ENCODE measurements at regions not wholly inside any gene's neighbourhood (a gene's known extent, or its start where the extent isn't known, plus 50 kb on each side); places are given as distances from the start of the nearest gene placed in this dataset.

DNA sequence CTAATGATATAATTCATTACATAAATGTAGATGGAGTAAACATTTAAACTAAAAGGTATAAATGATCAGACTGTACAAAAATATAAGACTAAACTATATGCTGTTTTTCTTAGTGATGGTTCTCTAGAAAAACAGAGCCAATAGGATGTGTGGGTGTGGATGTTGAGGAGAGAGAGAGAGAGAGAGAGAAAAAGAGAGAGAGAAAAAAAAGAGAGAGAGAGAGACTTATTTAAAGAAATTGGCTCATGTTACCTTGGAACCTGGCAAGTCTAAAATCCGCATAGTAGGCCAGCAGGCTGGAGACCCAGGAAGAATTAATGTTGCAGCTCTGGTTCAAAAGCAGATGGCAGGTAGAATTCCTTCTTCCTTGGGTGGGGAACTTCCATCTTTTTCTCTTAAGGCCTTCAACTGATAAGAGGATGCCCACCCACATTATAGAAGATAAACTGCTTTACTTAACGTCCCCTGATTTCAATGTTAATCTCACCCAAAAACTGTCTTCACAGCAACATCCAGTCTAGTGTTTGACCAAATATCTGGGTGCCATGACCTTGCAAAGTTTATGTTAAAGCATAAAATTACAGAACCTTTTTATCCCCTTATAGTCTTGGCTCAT, 74.3 kb upstream of the KCNJ15 start:
- Mint-ChIP-seq H3K4me3 (no peak overlapping the region), H3K36me3 (no peaks in the 10 kb centered on the region), H3K27ac (no peak overlapping the region), H3K9me3 (no peaks in the 10 kb centered on the region), H3K27me3 (peaks cover 13 to 36% of the 10 kb centered on the region in 2 donors), H3K4me1 (ENCODE audit: low read depth in 2 of 2) (no peaks in the 10 kb centered on the region)
- no peak for DNase-seq (ENCODE audit: low spot score)
- no peak for ATAC-seq

DNA sequence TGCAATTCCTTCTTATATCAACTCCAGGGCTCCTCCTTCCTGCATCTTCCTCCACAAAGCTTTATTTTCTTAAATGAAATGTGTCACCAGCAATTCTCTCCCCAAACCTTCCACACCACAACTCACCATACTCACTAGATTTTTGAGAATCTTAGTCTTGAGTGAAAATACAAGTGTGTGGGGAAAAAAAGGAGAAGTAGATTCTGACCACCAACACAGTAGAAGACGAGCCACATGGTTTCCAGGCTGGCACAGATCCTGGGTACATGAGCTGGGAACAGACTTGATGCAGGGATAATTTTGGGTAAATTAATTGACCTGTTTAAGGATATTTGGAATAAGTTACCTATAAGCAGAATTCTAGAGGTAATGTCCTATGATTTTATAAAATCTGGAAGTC, 72.8 kb upstream of the KCNJ15 start:
- H3K9me3 Mint-ChIP-seq = no peaks in the 10 kb centered on the region
- no peak for DNase-seq (ENCODE audit: low spot score)
- H3K4me1 Mint-ChIP-seq (ENCODE audit: low read depth in 2 of 2) = no peaks in the 10 kb centered on the region
- H3K36me3 Mint-ChIP-seq = no peaks in the 10 kb centered on the region
- H3K27ac Mint-ChIP-seq = no peak overlapping the region
- no peak for ATAC-seq
- H3K27me3 Mint-ChIP-seq = peaks cover 10 to 26% of the 10 kb centered on the region in 2 donors
- no peak overlapping the region for H3K4me3 Mint-ChIP-seq

DNA sequence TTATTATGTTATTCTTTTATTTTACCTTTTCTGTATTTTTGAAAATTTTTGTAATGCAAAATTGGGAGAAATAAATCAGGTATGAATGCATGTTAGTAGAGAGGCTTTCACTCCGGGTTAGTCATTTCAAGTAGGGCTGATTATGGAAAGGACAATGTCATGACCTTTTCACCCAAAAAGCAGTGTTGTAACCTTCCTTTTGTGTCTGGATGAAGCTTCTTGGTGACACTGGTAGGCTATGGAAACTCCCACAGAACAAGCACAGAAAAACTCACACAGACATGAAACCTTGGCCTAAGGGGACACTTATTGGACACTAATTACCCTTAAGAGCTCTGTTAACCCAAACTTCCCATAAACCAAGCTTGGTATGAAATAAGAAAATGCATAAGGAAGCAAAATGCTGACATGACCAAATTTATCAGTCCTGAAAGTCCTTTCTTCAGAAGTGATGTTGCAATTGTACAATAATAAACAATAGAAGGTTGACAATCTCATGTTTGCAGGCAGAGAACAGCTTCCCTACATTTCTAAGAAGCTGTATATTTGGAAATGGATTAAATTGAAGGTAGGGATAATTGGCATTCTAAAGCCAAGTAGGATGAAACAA, 70.0 kb upstream of the KCNJ15 start:
- Mint-ChIP-seq H3K27me3 (peaks cover 4 to 9% of the 10 kb centered on the region in 2 donors), H3K27ac (no peak overlapping the region), H3K9me3 (no peaks in the 10 kb centered on the region), H3K4me1 (ENCODE audit: low read depth in 2 of 2) (no peaks in the 10 kb centered on the region), H3K4me3 (no peak overlapping the region), H3K36me3 (no peaks in the 10 kb centered on the region)
- DNase-seq (ENCODE audit: low spot score) (no peak), ATAC-seq (no peak)

DNA sequence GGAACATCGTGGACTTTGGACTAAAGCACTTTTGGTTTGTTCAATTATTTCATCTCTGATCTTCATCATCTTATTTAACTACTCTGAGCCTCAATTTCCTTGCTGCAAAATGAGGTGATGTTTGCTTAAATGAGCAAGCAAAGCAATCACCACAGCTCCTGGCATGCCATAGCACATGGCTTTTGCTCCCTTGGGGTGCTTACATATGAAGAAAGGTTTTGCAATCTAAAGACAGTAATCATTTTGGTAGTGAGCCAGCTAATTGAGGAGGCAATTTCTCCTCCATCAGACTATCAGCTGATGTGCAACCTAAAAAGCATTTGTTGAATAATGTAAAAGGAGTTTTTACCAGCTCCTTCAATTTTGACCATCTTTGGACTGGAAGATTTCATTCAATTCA, 68.8 kb upstream of the KCNJ15 start:
- Mint-ChIP-seq H3K36me3 (no peaks in the 10 kb centered on the region), H3K9me3 (no peaks in the 10 kb centered on the region), H3K4me3 (no peak overlapping the region), H3K4me1 (ENCODE audit: low read depth in 2 of 2) (no peaks in the 10 kb centered on the region), H3K27ac (no peak overlapping the region), H3K27me3 (peaks cover 0 to 4% of the 10 kb centered on the region in 2 donors)
- DNase-seq (ENCODE audit: low spot score) (no peak), ATAC-seq (no peak)

DNA sequence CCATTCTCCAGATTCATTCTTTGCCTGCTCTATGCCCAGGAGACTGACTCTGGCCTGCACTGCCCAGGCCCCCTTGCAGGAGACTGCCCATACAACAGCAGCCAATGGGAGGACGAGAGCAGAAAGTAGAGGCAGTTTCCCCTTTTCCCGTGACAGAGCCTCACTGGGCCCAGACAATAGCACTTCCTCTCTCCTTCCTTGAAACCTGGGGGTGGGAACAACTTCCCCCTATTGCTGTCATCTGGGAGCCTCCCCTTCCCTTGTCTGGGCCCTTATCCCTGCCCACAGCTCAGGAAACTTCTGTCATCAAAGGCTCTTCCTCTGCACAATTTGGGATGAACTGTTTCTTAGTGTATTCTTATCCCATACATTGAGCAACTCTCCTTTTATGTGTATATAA, 60.8 kb upstream of the KCNJ15 start:
- DNase-seq (ENCODE audit: low spot score) (no peak), ATAC-seq (no peak)
- Mint-ChIP-seq H3K9me3 (no peaks in the 10 kb centered on the region), H3K27ac (no peak overlapping the region), H3K27me3 (peaks cover 14 to 24% of the 10 kb centered on the region in 2 donors), H3K4me1 (ENCODE audit: low read depth in 2 of 2) (no peaks in the 10 kb centered on the region), H3K4me3 (no peak overlapping the region), H3K36me3 (no peaks in the 10 kb centered on the region)

DNA sequence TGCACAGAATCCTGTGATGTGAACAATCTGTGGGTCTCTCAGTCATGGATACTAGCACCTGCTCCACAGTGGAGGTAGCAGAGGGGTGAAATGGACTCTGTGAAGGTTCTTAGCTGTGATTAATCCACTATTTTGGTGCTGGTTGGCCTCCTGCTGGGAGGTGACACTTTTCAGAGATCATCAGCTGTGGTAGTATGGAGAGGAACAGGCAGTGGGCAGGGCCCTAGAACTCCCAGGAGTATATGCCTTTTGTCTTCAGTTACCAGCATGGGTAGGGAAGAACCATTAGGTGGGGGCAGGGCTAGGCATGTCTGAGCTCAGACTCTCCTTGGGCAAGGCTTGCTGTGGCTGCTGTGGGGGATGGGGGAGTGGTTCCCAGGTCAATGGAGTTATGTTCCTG, 54.0 kb upstream of the KCNJ15 start:
- H3K27me3 Mint-ChIP-seq = peaks cover 22 to 25% of the 10 kb centered on the region in 2 donors
- H3K27ac Mint-ChIP-seq = no peak overlapping the region
- no peak overlapping the region for H3K4me3 Mint-ChIP-seq
- H3K4me1 Mint-ChIP-seq (ENCODE audit: low read depth in 2 of 2) = no peaks in the 10 kb centered on the region
- DNase-seq (ENCODE audit: low spot score) (no peak), ATAC-seq (no peak)
- no peaks in the 10 kb centered on the region for H3K9me3 Mint-ChIP-seq
- H3K36me3 Mint-ChIP-seq = no peaks in the 10 kb centered on the region

DNA sequence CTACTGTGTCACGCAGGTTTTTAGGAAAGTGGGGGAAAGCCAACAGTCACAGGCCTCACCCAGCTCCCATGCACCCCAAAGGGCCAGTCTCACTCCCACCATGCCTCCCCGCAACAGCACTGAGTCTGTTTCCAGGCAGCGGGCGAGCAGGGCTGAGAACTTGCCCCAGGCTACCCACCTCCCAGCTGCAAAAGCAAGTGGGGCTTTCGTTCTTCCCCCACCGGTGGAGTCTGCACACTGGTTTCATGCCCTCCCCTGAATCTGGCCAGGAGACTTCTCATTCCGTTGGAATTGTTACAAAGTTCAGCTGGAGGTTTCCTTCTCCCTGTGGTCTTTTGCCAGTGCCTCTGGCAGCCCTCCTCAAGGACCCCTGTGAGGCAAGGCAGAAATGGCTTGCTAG, 53.6 kb upstream of the KCNJ15 start:
- Mint-ChIP-seq H3K27ac (no peak overlapping the region), H3K36me3 (no peaks in the 10 kb centered on the region), H3K4me1 (ENCODE audit: low read depth in 2 of 2) (no peaks in the 10 kb centered on the region), H3K9me3 (no peaks in the 10 kb centered on the region), H3K27me3 (peaks cover 26 to 27% of the 10 kb centered on the region in 2 donors), H3K4me3 (no peak overlapping the region)
- ATAC-seq (no peak), DNase-seq (ENCODE audit: low spot score) (no peak)

DNA sequence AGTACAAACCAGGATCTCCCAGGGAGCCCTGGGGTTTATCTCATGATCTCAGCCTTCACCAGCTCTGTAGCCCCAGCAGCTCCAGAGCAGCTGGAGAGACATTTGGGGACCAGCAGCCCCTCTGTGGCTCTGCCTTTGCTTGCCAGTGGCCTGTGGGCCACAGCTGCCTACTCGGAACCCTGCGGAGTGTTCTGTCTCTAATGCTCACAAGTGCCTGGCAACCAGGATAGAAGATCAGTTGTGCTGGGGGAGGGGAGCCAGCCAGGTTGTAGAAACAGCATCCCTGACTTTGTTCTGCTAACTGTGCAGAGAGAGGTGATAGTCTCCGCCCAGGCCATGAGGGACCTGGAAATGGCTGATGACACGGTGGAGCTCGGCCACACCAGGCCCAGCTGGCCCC, 50.9 kb upstream of the KCNJ15 start:
- H3K4me3 Mint-ChIP-seq = no peak overlapping the region
- H3K4me1 Mint-ChIP-seq (ENCODE audit: low read depth in 2 of 2) = no peaks in the 10 kb centered on the region
- ATAC-seq (no peak), DNase-seq (ENCODE audit: low spot score) (no peak)
- H3K9me3 Mint-ChIP-seq = no peaks in the 10 kb centered on the region
- H3K36me3 Mint-ChIP-seq = no peaks in the 10 kb centered on the region
- H3K27ac Mint-ChIP-seq = no peak overlapping the region
- peaks cover 27 to 33% of the 10 kb centered on the region in 2 donors for H3K27me3 Mint-ChIP-seq

DNA sequence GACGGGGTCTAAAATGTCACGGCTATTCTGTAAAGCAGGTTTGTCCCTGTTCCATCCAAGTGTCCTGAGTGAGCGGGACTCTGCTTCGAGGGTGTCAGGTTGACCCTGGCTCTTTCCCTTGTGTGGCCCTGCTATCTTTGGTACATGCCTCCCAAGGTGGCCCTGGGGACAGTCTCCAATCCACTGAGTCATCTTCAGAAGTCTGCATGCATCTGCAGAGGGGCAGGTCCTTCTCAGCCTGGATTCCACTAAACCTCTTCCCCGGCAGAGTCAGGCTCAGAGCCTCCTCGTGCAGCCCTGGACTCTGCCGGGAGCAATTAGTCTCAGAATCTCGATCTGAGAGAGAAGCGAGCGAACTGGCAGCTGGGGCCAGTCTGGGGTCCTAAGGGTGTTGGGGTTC, 50.1 kb upstream of the KCNJ15 start:
- no peak for ATAC-seq
- no peak for DNase-seq (ENCODE audit: low spot score)
- peaks cover 26 to 39% of the 10 kb centered on the region in 2 donors for H3K27me3 Mint-ChIP-seq
- no peak overlapping the region for H3K27ac Mint-ChIP-seq
- H3K4me3 Mint-ChIP-seq = no peak overlapping the region
- no peaks in the 10 kb centered on the region for H3K36me3 Mint-ChIP-seq
- no peaks in the 10 kb centered on the region for H3K9me3 Mint-ChIP-seq
- no peaks in the 10 kb centered on the region for H3K4me1 Mint-ChIP-seq (ENCODE audit: low read depth in 2 of 2)
